Esophagus squamous epithelium (tissue), 4 donors: ENCODE measurements at regions not wholly inside any gene's neighbourhood (a gene's known extent, or its start where the extent isn't known, plus 50 kb on each side); places are given as distances from the start of the nearest gene placed in this dataset.

Experiments used
- POLR2A ChIP-seq, 4 donors: fragments of 450-650 bp; IDR thresholded peaks; one replicate each; pipeline ENCODE4 v1.6.1; 2017; ENCODE audit warnings: antibody characterized with exemption in 4 of 4, mild to moderate bottlenecking in 4 of 4, moderate library complexity in 3 of 4
- TF ChIP-seq, protein P1 (sequence below), 6 experiments: fragments of 450-650 bp in 4 of 6; fragments of 200-600 bp in 2 of 6; sonication (generic) in 2 of 6; IDR thresholded peaks; one replicate each; pipeline ENCODE4 v1.5.1; 2016 to 2019; ENCODE audit warnings: antibody characterized with exemption in 6 of 6, mild to moderate bottlenecking in 4 of 6, moderate library complexity in 4 of 6

GRCh38 chr4:143133977-143134376 is 50.7 kb upstream of the USP38 start:
- no peak for TF ChIP-seq POLR2A (IDR thresholded peaks at IDR 0.05)
- TF ChIP-seq, protein P1, sequence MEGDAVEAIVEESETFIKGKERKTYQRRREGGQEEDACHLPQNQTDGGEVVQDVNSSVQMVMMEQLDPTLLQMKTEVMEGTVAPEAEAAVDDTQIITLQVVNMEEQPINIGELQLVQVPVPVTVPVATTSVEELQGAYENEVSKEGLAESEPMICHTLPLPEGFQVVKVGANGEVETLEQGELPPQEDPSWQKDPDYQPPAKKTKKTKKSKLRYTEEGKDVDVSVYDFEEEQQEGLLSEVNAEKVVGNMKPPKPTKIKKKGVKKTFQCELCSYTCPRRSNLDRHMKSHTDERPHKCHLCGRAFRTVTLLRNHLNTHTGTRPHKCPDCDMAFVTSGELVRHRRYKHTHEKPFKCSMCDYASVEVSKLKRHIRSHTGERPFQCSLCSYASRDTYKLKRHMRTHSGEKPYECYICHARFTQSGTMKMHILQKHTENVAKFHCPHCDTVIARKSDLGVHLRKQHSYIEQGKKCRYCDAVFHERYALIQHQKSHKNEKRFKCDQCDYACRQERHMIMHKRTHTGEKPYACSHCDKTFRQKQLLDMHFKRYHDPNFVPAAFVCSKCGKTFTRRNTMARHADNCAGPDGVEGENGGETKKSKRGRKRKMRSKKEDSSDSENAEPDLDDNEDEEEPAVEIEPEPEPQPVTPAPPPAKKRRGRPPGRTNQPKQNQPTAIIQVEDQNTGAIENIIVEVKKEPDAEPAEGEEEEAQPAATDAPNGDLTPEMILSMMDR (IDR thresholded peaks at IDR 0.05): no peak
